ENCODE measurements at regions not wholly inside any gene's neighbourhood (a gene's known extent, or its start where the extent isn't known, plus 50 kb on each side); places are given as distances from the start of the nearest gene placed in this dataset.

GRCh38 chr4:11777447-11777846 lies 348.8 kb upstream of the HS3ST1 start:
- TF ChIP-seq CTCF (conservative IDR thresholded peaks at IDR 0.05) (no peak), EZH2 (IDR thresholded peaks at IDR 0.05; ENCODE audit: low read depth) (no peak)

All from PC-9 (cell line).